Calu3 (cell line): ENCODE measurements at regions not wholly inside any gene's neighbourhood (a gene's known extent, or its start where the extent isn't known, plus 50 kb on each side); places are given as distances from the start of the nearest gene placed in this dataset.
"Not testable (repeated sequence)": the region's sequence is repeated elsewhere in the genome, so short reads cannot be mapped to it uniquely, and the experiment has no call there.

Source experiments
- BruUV-seq: library from RNA; stranded (reverse); fragments of 400-500 nt; replicated peaks from 2 replicates; lab custom pipeline; 2021; lab: Mats Ljungman, UMichigan
- CTCF ChIA-PET: fragments of 300-600 bp; sonication (Branson Sonifier 250); formaldehyde crosslinking; loops from one replicate; lab custom pipeline; 2022; ENCODE audit warnings: antibody characterized with exemption; lab: Charles Lee
- DNase-seq: peaks from one replicate; pipeline ENCODE4 v3.0.0; 2022
- H3K27ac Mint-ChIP-seq: one replicate; pipeline ENCODE4 v1.8.0; 2022; ENCODE audit warnings: mixed read lengths; ENCODE audit not compliant: unreplicated experiment
- H3K27me3 Mint-ChIP-seq: one replicate; pipeline ENCODE4 v1.8.0; 2022; ENCODE audit warnings: mixed read lengths; ENCODE audit not compliant: unreplicated experiment
- H3K36me3 Mint-ChIP-seq: one replicate; pipeline ENCODE4 v1.8.0; 2022; ENCODE audit warnings: mild to moderate bottlenecking, moderate library complexity, mixed read lengths; ENCODE audit not compliant: insufficient read depth, unreplicated experiment
- H3K4me1 Mint-ChIP-seq: one replicate; pipeline ENCODE4 v1.8.0; 2022; ENCODE audit warnings: mild to moderate bottlenecking, low read depth, mixed read lengths; ENCODE audit not compliant: unreplicated experiment
- H3K4me3 Mint-ChIP-seq: one replicate; pipeline ENCODE4 v1.8.0; 2022; ENCODE audit warnings: mild to moderate bottlenecking, low read depth, moderate library complexity, mixed read lengths; ENCODE audit not compliant: unreplicated experiment
- H3K9me3 Mint-ChIP-seq: one replicate; pipeline ENCODE4 v1.8.0; 2022; ENCODE audit warnings: low read depth, mixed read lengths; ENCODE audit not compliant: unreplicated experiment
- CTCF ChIP-seq: fragments of 200-600 bp; IDR thresholded peaks from one replicate; pipeline ENCODE4 v1.8.0; 2022; ENCODE audit warnings: antibody characterized with exemption; ENCODE audit not compliant: unreplicated experiment
- intact Hi-C: fragments of 100-400 bp; cut with micrococcal nuclease; formaldehyde crosslinking; loops from one replicate; pipeline ENCODE4 v1.10.0; 2022; ENCODE audit not compliant: unreplicated experiment

- Mint-ChIP-seq H3K36me3 (no peaks in the 10 kb centered on the region), H3K4me3 (no peak overlapping the region), H3K27me3 (no peaks in the 10 kb centered on the region), H3K27ac (no peak overlapping the region), H3K9me3 (peaks cover 6% of the 10 kb centered on the region), H3K4me1 (peaks cover 7% of the 10 kb centered on the region)
- intact Hi-C loops = no loop called here
- BruUV-seq = no TSS peak
- no peak for TF ChIP-seq CTCF
- CTCF ChIA-PET = interaction anchor here (0.7 kb wide), 2 partner anchors 14 to 306 kb away, joined by 3 to 4 read pairs; no protein-coding TSS in a partner anchor
- no peak for DNase-seq
These were observed 202.7 kb downstream of the PTH2R start for GRCh38 chr2:208609166-208609804.

GRCh38 chr2:208615675-208616074 is 209.1 kb downstream of the PTH2R start:
- CTCF ChIA-PET, DNase-seq, H3K4me1 Mint-ChIP-seq, intact Hi-C loops, H3K27ac Mint-ChIP-seq, H3K4me3 Mint-ChIP-seq, H3K27me3 Mint-ChIP-seq, H3K36me3 Mint-ChIP-seq, BruUV-seq, H3K9me3 Mint-ChIP-seq: not testable (repeated sequence)

DNA sequence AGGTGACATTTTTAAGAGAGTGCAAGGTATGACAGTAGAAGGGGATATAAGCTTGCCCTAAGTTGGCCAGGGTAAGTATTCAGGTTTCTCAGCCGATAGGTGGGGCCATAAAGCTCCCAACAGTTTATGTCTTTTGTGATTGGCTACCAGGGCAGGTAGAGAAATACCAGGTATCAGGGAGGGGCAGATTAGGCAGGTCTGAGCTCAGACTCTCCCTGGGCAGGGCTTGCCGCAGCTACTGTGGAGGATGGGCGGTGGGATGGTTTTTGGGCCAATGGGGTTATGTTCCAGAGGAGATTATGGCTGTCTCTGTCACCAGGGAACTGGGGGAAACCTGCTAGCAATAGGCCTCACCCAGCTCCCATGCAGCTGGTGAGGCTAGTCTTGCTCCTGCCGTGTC is 211.6 kb downstream of the PTH2R start:
- Mint-ChIP-seq H3K27ac (no peak overlapping the region), H3K4me3 (no peak overlapping the region), H3K27me3 (no peaks in the 10 kb centered on the region), H3K4me1 (no peaks in the 10 kb centered on the region), H3K36me3 (no peaks in the 10 kb centered on the region), H3K9me3 (peaks cover 3% of the 10 kb centered on the region)
- TF ChIP-seq CTCF = no peak
- intact Hi-C loops = no loop called here
- no peak for DNase-seq
- BruUV-seq = no TSS peak
- CTCF ChIA-PET = no interaction called here

DNA sequence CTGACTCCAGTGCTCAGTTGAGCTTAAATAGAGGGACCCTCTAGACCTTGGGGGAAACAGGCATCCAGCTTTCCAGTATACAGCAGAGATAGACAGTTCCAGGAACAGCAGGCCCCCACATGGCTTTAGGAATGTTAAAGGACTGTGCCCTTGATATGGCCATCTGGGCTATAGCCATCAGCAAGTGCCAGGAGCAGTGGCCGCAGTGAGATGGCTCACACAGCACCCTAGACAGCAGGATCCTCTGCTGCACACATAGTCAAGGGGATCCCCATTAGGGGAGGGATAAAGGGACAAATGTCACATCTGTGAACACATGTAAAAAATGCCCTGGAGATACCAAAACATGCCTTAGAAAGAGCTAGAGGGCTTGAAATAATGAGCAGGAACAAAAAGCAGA is 213.4 kb downstream of the PTH2R start:
- no TSS peak for BruUV-seq
- Mint-ChIP-seq H3K27me3 (no peaks in the 10 kb centered on the region), H3K9me3 (no peaks in the 10 kb centered on the region), H3K4me3 (no peak overlapping the region), H3K27ac (no peak overlapping the region), H3K36me3 (no peaks in the 10 kb centered on the region), H3K4me1 (no peaks in the 10 kb centered on the region)
- TF ChIP-seq CTCF = no peak
- intact Hi-C loops = no loop called here
- DNase-seq = no peak
- CTCF ChIA-PET = no interaction called here

DNA sequence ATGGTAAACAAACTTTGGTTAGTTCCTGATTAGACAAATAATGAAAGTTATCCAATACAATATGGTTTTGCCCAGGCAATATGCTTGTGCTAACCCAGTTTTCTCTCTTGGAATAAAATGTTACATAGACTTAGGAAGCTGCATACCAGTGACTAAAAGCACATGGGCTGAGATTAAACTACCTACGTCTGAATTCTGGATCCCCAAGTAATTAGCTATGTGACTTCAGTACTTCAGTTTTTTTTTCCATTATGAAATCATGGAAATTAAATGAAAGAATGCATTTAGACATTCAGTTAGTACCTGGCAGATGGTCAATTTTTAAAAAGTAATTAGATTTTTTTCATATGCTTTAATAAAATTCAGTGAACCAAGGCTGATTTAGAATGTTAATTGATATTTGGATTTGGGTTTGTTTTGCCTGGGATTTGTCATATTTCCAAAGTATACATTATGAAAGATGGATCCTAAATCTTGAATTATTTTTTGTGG is 213.9 kb downstream of the PTH2R start:
- no TSS peak for BruUV-seq
- no peaks in the 10 kb centered on the region for H3K27me3 Mint-ChIP-seq

More for the DNA sequence above, 213.9 kb downstream of the PTH2R start:
- Mint-ChIP-seq H3K4me3 (no peak overlapping the region), H3K36me3 (no peaks in the 10 kb centered on the region), H3K9me3 (no peaks in the 10 kb centered on the region), H3K4me1 (no peaks in the 10 kb centered on the region), H3K27ac (no peak overlapping the region)
- CTCF ChIA-PET = no interaction called here
- TF ChIP-seq CTCF = no peak
- DNase-seq = no peak
- intact Hi-C loops = no loop called here
